OCI-LY1 (cell line): ENCODE measurements at regions not wholly inside any gene's neighbourhood (a gene's known extent, or its start where the extent isn't known, plus 50 kb on each side); places are given as distances from the start of the nearest gene placed in this dataset.

Source experiments
- CTCF ChIP-seq: fragments of 200-600 bp; sonication (generic), shearing (Covaris generic); IDR thresholded peaks from 2 replicates; pipeline ENCODE4 v1.5.1; 2017; ENCODE audit warnings: mild to moderate bottlenecking, antibody characterized with exemption, low read length, moderate library complexity, mixed read lengths
- EZH2 ChIP-seq: fragments of 200-600 bp; sonication (generic), shearing (Covaris generic); IDR thresholded peaks from 2 replicates; pipeline ENCODE4 v1.8.0; 2017; ENCODE audit warnings: borderline replicate concordance, mixed run types, mild to moderate bottlenecking, antibody characterized with exemption, low read length, moderate library complexity, mixed read lengths

GRCh38 chr10:25094590-25094989 is 78.2 kb downstream of the THNSL1 start:
- TF ChIP-seq CTCF: no peak
- no peak for TF ChIP-seq EZH2
